ENCODE measurements at regions not wholly inside any gene's neighbourhood (a gene's known extent, or its start where the extent isn't known, plus 50 kb on each side); places are given as distances from the start of the nearest gene placed in this dataset.

GRCh38 chr4:149910177-149910576 lies 94.5 kb upstream of the IQCM start:
- Histone ChIP-seq H3K27me3 (ENCODE audit: insufficient read depth) (no peaks in the 10 kb centered on the region), H3K36me3 (ENCODE audit: insufficient read depth) (no peaks in the 10 kb centered on the region), H3F3A (replicated peaks; ENCODE audit: low read depth) (no peaks in the 10 kb centered on the region), H3K79me2 (replicated peaks; ENCODE audit: insufficient read depth) (no peaks in the 10 kb centered on the region), H3K4me1 (ENCODE audit: insufficient read depth) (no peaks in the 10 kb centered on the region), H3K27ac (ENCODE audit: low read depth) (no peak overlapping the region), H4K20me1 (replicated peaks; ENCODE audit: insufficient read depth) (no peaks in the 10 kb centered on the region), H3K9me2 (ENCODE audit: insufficient read depth) (no peaks in the 10 kb centered on the region; the same call in 1 of the 2 replicates), H2AFZ (no peak overlapping the region), H3K4me2 (no peak overlapping the region), H3K4me3 (no peak overlapping the region)
- peaks cover 6% of the 10 kb centered on the region; the same call in 2 of the 3 replicates for H3K4me1 Mint-ChIP-seq
- no peak for ATAC-seq
- TF ChIP-seq, protein P1, sequence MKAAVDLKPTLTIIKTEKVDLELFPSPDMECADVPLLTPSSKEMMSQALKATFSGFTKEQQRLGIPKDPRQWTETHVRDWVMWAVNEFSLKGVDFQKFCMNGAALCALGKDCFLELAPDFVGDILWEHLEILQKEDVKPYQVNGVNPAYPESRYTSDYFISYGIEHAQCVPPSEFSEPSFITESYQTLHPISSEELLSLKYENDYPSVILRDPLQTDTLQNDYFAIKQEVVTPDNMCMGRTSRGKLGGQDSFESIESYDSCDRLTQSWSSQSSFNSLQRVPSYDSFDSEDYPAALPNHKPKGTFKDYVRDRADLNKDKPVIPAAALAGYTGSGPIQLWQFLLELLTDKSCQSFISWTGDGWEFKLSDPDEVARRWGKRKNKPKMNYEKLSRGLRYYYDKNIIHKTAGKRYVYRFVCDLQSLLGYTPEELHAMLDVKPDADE (IDR thresholded peaks at IDR 0.05), result no peak
- TF ChIP-seq NANOG (IDR thresholded peaks at IDR 0.05; ENCODE audit: borderline replicate concordance) (no peak), CREB1 (CRISPR knock-in tag; IDR thresholded peaks at IDR 0.05; ENCODE audit: low read depth) (no peak), POLR2AphosphoS5 (IDR thresholded peaks at IDR 0.05; ENCODE audit: low read depth) (no peak), ZNF114 (CRISPR knock-in tag; IDR thresholded peaks at IDR 0.05) (no peak), ZNF331 (CRISPR knock-in tag; IDR thresholded peaks at IDR 0.05; ENCODE audit: low read depth) (no peak), STAT1 (IDR thresholded peaks at IDR 0.05; ENCODE audit: unreplicated experiment) (no peak), ZNF462 (CRISPR knock-in tag; IDR thresholded peaks at IDR 0.05) (no peak), JUNB (IDR thresholded peaks at IDR 0.05; ENCODE audit: unreplicated experiment) (no peak), EZH2phosphoT487 (IDR thresholded peaks at IDR 0.05; ENCODE audit: unreplicated experiment) (no peak), EZH2 (IDR thresholded peaks at IDR 0.05; ENCODE audit: low read depth, unreplicated experiment) (no peak)
- TF ChIP-seq, protein P2, sequence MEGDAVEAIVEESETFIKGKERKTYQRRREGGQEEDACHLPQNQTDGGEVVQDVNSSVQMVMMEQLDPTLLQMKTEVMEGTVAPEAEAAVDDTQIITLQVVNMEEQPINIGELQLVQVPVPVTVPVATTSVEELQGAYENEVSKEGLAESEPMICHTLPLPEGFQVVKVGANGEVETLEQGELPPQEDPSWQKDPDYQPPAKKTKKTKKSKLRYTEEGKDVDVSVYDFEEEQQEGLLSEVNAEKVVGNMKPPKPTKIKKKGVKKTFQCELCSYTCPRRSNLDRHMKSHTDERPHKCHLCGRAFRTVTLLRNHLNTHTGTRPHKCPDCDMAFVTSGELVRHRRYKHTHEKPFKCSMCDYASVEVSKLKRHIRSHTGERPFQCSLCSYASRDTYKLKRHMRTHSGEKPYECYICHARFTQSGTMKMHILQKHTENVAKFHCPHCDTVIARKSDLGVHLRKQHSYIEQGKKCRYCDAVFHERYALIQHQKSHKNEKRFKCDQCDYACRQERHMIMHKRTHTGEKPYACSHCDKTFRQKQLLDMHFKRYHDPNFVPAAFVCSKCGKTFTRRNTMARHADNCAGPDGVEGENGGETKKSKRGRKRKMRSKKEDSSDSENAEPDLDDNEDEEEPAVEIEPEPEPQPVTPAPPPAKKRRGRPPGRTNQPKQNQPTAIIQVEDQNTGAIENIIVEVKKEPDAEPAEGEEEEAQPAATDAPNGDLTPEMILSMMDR (conservative IDR thresholded peaks at IDR 0.05; ENCODE audit: low read depth in 2 of 2), result no peak
- TF ChIP-seq, protein P3, sequence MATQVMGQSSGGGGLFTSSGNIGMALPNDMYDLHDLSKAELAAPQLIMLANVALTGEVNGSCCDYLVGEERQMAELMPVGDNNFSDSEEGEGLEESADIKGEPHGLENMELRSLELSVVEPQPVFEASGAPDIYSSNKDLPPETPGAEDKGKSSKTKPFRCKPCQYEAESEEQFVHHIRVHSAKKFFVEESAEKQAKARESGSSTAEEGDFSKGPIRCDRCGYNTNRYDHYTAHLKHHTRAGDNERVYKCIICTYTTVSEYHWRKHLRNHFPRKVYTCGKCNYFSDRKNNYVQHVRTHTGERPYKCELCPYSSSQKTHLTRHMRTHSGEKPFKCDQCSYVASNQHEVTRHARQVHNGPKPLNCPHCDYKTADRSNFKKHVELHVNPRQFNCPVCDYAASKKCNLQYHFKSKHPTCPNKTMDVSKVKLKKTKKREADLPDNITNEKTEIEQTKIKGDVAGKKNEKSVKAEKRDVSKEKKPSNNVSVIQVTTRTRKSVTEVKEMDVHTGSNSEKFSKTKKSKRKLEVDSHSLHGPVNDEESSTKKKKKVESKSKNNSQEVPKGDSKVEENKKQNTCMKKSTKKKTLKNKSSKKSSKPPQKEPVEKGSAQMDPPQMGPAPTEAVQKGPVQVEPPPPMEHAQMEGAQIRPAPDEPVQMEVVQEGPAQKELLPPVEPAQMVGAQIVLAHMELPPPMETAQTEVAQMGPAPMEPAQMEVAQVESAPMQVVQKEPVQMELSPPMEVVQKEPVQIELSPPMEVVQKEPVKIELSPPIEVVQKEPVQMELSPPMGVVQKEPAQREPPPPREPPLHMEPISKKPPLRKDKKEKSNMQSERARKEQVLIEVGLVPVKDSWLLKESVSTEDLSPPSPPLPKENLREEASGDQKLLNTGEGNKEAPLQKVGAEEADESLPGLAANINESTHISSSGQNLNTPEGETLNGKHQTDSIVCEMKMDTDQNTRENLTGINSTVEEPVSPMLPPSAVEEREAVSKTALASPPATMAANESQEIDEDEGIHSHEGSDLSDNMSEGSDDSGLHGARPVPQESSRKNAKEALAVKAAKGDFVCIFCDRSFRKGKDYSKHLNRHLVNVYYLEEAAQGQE (IDR thresholded peaks at IDR 0.05; ENCODE audit: unreplicated experiment), result no peak
- no peaks in the 10 kb centered on the region for H3K9me3 Mint-ChIP-seq
- no peak overlapping the region for H3K4me3 Mint-ChIP-seq
- H3K27ac Mint-ChIP-seq, result no peak overlapping the region
- H3K36me3 Mint-ChIP-seq (ENCODE audit: low read depth), result no peaks in the 10 kb centered on the region
- no peak for DNase-seq (ENCODE audit: low spot score)
- H3K27me3 Mint-ChIP-seq (ENCODE audit: insufficient read depth, low read depth, poor library complexity), result no peaks in the 10 kb centered on the region
